ENCODE measurements at regions not wholly inside any gene's neighbourhood (a gene's known extent, or its start where the extent isn't known, plus 50 kb on each side); places are given as distances from the start of the nearest gene placed in this dataset.

GRCh38 chr15:69729167-69729748, 276.6 kb downstream of the RPLP1 start:
- no peak for ATAC-seq
- Mint-ChIP-seq H3K27ac (no peak overlapping the region), H3K36me3 (no peaks in the 10 kb centered on the region), H3K27me3 (no peaks in the 10 kb centered on the region), H3K4me1 (peaks cover 35% of the 10 kb centered on the region), H3K9me3 (no peaks in the 10 kb centered on the region), H3K4me3 (no peak overlapping the region)

DNA sequence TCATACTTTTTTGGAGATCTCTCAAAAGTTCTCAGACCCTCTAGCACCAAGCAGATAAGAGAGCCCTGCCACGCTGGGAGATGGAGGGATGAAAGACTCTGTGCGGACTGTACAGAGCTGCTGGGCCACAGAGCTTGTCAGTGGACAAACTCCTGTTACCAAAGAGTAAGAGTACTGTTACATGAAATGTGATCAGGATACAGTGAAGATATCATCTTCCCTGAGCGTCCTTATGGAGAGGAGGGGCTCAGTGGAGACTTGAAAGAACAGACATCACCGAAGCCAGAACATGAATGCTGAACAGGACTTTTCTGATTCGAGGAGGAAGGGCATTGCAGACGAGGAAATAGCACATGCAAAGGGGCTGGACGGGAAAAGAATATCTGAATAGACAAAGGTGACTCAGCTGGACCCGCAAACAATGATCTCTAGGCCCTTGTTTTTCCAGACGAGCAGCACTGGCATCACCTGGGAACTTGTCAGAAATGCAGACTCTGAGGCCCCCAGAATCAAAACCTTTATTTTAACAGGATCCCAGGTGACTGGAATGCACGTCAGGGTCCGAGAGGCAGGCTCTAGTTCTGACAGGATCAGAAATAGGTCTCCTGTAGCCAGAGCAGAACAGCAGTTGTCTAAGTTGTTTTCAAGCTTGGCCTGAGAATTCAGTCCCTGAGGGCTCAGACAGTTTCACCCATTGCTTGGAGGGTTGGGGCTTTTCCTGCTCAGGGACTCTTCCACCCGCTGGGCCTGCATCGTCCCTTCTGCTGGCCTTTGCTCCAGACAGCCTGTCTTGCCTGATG, 277.9 kb downstream of the RPLP1 start:
- no peaks in the 10 kb centered on the region for H3K9me3 Mint-ChIP-seq
- no peak overlapping the region for H3K4me3 Mint-ChIP-seq
- no peak overlapping the region for H3K27ac Mint-ChIP-seq
- H3K4me1 Mint-ChIP-seq, result peaks cover 24% of the 10 kb centered on the region
- no peaks in the 10 kb centered on the region for H3K36me3 Mint-ChIP-seq
- peaks cover under 1% of the 10 kb centered on the region for H3K27me3 Mint-ChIP-seq
- no peak for ATAC-seq

GRCh38 chr15:69731081-69731330, 278.4 kb downstream of the RPLP1 start:
- Mint-ChIP-seq H3K4me3 (no peak overlapping the region), H3K9me3 (no peaks in the 10 kb centered on the region), H3K4me1 (peaks cover 19% of the 10 kb centered on the region), H3K27ac (no peak overlapping the region), H3K36me3 (no peaks in the 10 kb centered on the region), H3K27me3 (peaks cover 5% of the 10 kb centered on the region)
- ATAC-seq, result no peak

DNA sequence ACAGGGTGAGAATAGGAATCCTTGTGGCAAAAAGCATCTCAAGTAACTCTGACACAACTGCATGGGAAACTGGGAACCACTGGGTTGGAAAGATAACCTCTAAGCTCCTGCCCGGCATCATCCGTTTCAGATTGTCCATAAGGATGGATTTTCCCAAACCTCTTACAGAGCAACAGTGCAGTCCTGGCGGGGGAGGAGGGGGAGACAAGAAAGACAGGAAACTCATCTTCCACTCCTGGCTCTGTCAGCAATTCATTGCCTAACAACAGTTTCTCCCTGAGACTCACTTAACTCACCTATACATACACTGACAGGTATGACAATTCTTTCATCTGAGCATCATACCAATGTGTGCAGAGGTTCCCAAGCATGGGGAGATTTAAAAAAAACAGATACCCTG, 279.0 kb downstream of the RPLP1 start:
- Mint-ChIP-seq H3K4me3 (no peak overlapping the region), H3K27me3 (peaks cover 8% of the 10 kb centered on the region), H3K4me1 (peaks cover 13% of the 10 kb centered on the region), H3K36me3 (no peaks in the 10 kb centered on the region), H3K9me3 (no peaks in the 10 kb centered on the region), H3K27ac (no peak overlapping the region)
- ATAC-seq, result no peak

- Mint-ChIP-seq H3K36me3 (no peaks in the 10 kb centered on the region), H3K9me3 (peaks cover 2% of the 10 kb centered on the region), H3K27me3 (peaks cover 8% of the 10 kb centered on the region), H3K4me3 (no peak overlapping the region), H3K27ac (no peak overlapping the region), H3K4me1 (peaks cover 9% of the 10 kb centered on the region)
- ATAC-seq, result no peak
These were observed 279.5 kb downstream of the RPLP1 start for GRCh38 chr15:69732133-69732532.

DNA sequence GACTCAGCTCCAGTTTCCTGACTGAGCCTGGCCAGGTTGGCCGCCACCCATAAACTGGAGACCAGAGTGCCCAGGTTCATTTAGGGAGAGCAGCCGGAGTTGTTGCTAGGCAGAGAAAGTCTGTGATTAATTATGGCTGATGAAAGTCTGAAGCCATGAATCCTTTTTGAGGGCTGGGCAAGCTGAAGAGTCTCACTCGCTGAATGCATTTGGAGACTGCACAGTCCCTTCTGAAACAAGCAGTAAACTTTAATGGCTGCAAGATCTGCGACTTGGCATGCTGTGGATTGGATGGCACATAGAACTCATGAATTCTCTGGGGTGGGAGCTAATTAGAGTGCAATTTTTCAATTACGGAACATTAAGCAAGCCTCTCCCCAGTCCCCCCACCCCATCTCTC, 282.1 kb downstream of the RPLP1 start:
- H3K4me1 Mint-ChIP-seq, result no peaks in the 10 kb centered on the region
- H3K9me3 Mint-ChIP-seq, result peaks cover 2% of the 10 kb centered on the region
- no peak overlapping the region for H3K4me3 Mint-ChIP-seq
- H3K27me3 Mint-ChIP-seq, result peaks cover 8% of the 10 kb centered on the region
- H3K36me3 Mint-ChIP-seq, result no peaks in the 10 kb centered on the region
- ATAC-seq, result no peak
- H3K27ac Mint-ChIP-seq, result no peak overlapping the region

GRCh38 chr15:69735121-69735520, 282.5 kb downstream of the RPLP1 start:
- peaks cover 8% of the 10 kb centered on the region for H3K27me3 Mint-ChIP-seq
- no peak for ATAC-seq
- H3K36me3 Mint-ChIP-seq, result no peaks in the 10 kb centered on the region
- no peak overlapping the region for H3K27ac Mint-ChIP-seq
- H3K9me3 Mint-ChIP-seq, result peaks cover 2% of the 10 kb centered on the region
- no peaks in the 10 kb centered on the region for H3K4me1 Mint-ChIP-seq
- no peak overlapping the region for H3K4me3 Mint-ChIP-seq

- Mint-ChIP-seq H3K27me3 (peaks cover 8% of the 10 kb centered on the region), H3K9me3 (peaks cover 6% of the 10 kb centered on the region), H3K4me3 (no peak overlapping the region), H3K27ac (no peak overlapping the region), H3K36me3 (no peaks in the 10 kb centered on the region), H3K4me1 (no peaks in the 10 kb centered on the region)
- ATAC-seq, result no peak
These were observed 283.5 kb downstream of the RPLP1 start for GRCh38 chr15:69736161-69736560.

GRCh38 chr15:69737916-69738315, 285.3 kb downstream of the RPLP1 start:
- Mint-ChIP-seq H3K27ac (no peak overlapping the region), H3K4me1 (no peaks in the 10 kb centered on the region), H3K36me3 (no peaks in the 10 kb centered on the region), H3K27me3 (peaks cover 8% of the 10 kb centered on the region), H3K4me3 (no peak overlapping the region), H3K9me3 (peaks cover 6% of the 10 kb centered on the region)
- ATAC-seq, result no peak

GRCh38 chr15:69740684-69741083, 288.1 kb downstream of the RPLP1 start:
- Mint-ChIP-seq H3K36me3 (no peaks in the 10 kb centered on the region), H3K27me3 (peaks cover 8% of the 10 kb centered on the region), H3K4me3 (no peak overlapping the region), H3K9me3 (peaks cover 6% of the 10 kb centered on the region), H3K27ac (no peak overlapping the region), H3K4me1 (peaks cover 19% of the 10 kb centered on the region)
- no peak for ATAC-seq

DNA sequence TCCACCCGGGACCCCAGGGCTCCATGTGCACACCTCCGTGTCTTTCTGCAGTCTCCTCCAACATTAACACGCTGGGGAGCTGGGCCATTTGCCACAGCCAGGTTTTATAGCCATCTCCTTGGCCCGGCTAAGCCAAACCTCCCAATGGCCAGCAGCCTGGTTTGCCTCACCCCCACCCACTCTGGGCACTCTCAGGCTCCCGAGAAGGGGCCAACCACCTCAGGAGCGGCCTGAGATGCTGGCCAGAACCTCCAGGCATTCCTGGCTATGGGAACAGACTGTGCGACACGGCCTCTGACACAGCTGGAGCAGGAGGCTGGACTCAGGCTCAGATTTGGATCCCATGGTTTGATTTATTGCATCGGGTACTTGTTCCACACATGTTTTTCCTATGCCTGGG, 289.7 kb downstream of the RPLP1 start:
- Mint-ChIP-seq H3K27me3 (peaks cover 9% of the 10 kb centered on the region), H3K9me3 (peaks cover 4% of the 10 kb centered on the region), H3K36me3 (no peaks in the 10 kb centered on the region), H3K4me1 (peaks cover 24% of the 10 kb centered on the region), H3K27ac (peak overlapping the region; percentile 15), H3K4me3 (no peak overlapping the region)
- ATAC-seq, result peak; percentile 8

GRCh38 chr15:69743091-69743490, 290.5 kb downstream of the RPLP1 start:
- ATAC-seq, result no peak
- Mint-ChIP-seq H3K9me3 (peaks cover 4% of the 10 kb centered on the region), H3K4me3 (no peak overlapping the region), H3K4me1 (peaks cover 24% of the 10 kb centered on the region), H3K36me3 (no peaks in the 10 kb centered on the region), H3K27ac (no peak overlapping the region), H3K27me3 (peaks cover 9% of the 10 kb centered on the region)

GRCh38 chr15:69744391-69745162, 292.0 kb downstream of the RPLP1 start:
- Mint-ChIP-seq H3K9me3 (peaks cover 4% of the 10 kb centered on the region), H3K27ac (no peak overlapping the region), H3K27me3 (peaks cover 9% of the 10 kb centered on the region), H3K4me3 (no peak overlapping the region), H3K4me1 (peaks cover 24% of the 10 kb centered on the region), H3K36me3 (no peaks in the 10 kb centered on the region)
- ATAC-seq, result no peak

- Mint-ChIP-seq H3K4me1 (peaks cover 44% of the 10 kb centered on the region), H3K4me3 (no peak overlapping the region), H3K27me3 (peaks cover 9% of the 10 kb centered on the region), H3K27ac (no peak overlapping the region), H3K36me3 (no peaks in the 10 kb centered on the region), H3K9me3 (no peaks in the 10 kb centered on the region)
- no peak for ATAC-seq
These were observed 294.6 kb downstream of the RPLP1 start for GRCh38 chr15:69747193-69747592.

DNA sequence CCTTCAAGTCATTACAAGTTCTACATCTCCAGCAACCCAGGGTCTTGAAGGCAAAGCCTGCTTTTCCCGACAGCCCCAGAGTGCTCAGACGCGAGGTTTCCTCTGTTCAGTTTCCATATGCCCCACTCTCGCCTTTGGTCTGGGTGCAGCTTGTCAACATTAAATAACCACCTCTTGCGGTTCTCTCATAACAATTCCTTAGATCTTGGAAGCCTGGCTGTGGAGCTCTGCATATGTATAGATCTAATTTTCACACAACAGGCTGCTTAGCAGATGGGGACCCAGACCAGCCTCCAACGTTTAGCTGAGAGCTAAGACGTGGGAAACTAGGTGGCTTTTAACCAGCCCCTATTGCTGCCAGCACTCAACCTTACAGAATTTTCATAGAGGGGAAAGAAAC, 295.5 kb downstream of the RPLP1 start:
- Mint-ChIP-seq H3K4me3 (no peak overlapping the region), H3K27me3 (peaks cover 9% of the 10 kb centered on the region), H3K9me3 (peaks cover 3% of the 10 kb centered on the region), H3K4me1 (peaks cover 44% of the 10 kb centered on the region), H3K36me3 (peaks cover 4% of the 10 kb centered on the region), H3K27ac (no peak overlapping the region)
- no peak for ATAC-seq

Data from stimulated activated memory B cell treated with anti-CD40 and anti-IgM and Interleukin-4, amounts not matched to agents 10 μg/mL and 1 μg/mL and 100 μg/mL, for 72 hours (primary cell).